ENCODE measurements at regions not wholly inside any gene's neighbourhood (a gene's known extent, or its start where the extent isn't known, plus 50 kb on each side); places are given as distances from the start of the nearest gene placed in this dataset.

GRCh38 chr19:27672309-27673047 lies 1540.5 kb downstream of the UQCRFS1 start:
- Histone ChIP-seq H3K27me3 (replicated peaks in 1 of 7) (no peaks in the 10 kb centered on the region), H3K9me3 (peaks cover 0 to 96% (median 71%) of the 10 kb centered on the region in 8 donors), H3K36me3 (no peaks in the 10 kb centered on the region), H3K4me3 (no peak overlapping the region), H3K4me1 (no peaks in the 10 kb centered on the region), H3K27ac (no peak overlapping the region)
- TF ChIP-seq POLR2AphosphoS5 (IDR thresholded peaks at IDR 0.05) (no peak), CTCF (IDR thresholded peaks at IDR 0.05 in 8 of 11, conservative IDR thresholded peaks at IDR 0.05 in 3 of 11) (no peak), POLR2A (IDR thresholded peaks at IDR 0.05) (no peak)
- intact Hi-C loops (cut with DNase I; ENCODE audit: low total_unique reads) = no loop called here
- DNase-seq = no peak
- WGBS, 5 donors = 69 to 77% (median 71%) methylated on average over 9 to 10 of the region's 10 CpGs

DNA sequence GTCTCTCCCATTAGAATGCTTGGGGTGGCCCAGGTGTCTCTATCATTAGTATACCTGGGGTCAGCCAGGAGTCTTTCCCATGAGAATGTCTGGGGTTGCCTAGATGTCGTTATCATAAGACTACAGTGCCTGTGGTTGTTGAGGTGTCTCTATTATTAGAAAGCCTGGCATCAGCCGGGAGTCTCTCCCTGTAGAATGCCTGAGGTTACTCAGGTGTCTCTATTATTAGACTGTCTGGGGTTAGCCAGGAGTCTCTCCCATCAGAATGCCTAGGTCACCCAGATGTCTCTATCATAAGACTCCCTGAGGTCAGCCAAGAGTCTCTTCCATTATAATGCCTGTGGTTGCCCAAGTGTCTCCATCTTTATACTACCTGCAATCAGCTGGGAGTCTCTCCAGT lies 1541.1 kb downstream of the UQCRFS1 start:
- Histone ChIP-seq H3K36me3 (no peaks in the 10 kb centered on the region), H3K27me3 (replicated peaks in 1 of 7) (no peaks in the 10 kb centered on the region), H3K4me3 (no peak overlapping the region), H3K27ac (no peak overlapping the region), H3K9me3 (peaks cover 0 to 96% (median 71%) of the 10 kb centered on the region in 8 donors), H3K4me1 (no peaks in the 10 kb centered on the region)
- TF ChIP-seq POLR2A (IDR thresholded peaks at IDR 0.05) = no peak
- TF ChIP-seq POLR2AphosphoS5 (IDR thresholded peaks at IDR 0.05) = no peak
- TF ChIP-seq CTCF (IDR thresholded peaks at IDR 0.05 in 8 of 11, conservative IDR thresholded peaks at IDR 0.05 in 3 of 11) = no peak
- no peak for DNase-seq
- intact Hi-C loops (cut with DNase I; ENCODE audit: low total_unique reads) = no loop called here
- WGBS, 5 donors = 51 to 64% (median 57%) methylated on average over 2 of the region's 2 CpGs

- TF ChIP-seq CTCF (IDR thresholded peaks at IDR 0.05 in 8 of 11, conservative IDR thresholded peaks at IDR 0.05 in 3 of 11) = no peak
- no peak for TF ChIP-seq POLR2A (IDR thresholded peaks at IDR 0.05)
- TF ChIP-seq POLR2AphosphoS5 (IDR thresholded peaks at IDR 0.05) = no peak
- Histone ChIP-seq H3K4me1 (no peaks in the 10 kb centered on the region), H3K27ac (no peak overlapping the region), H3K27me3 (replicated peaks in 1 of 7) (no peaks in the 10 kb centered on the region), H3K36me3 (no peaks in the 10 kb centered on the region), H3K9me3 (peaks cover 5 to 100% (median 95%) of the 10 kb centered on the region in 8 donors), H3K4me3 (no peak overlapping the region)
- WGBS, 5 donors = 20 to 54% (median 38%) methylated on average over 1 of the region's 1 CpG
- no peak for DNase-seq
- intact Hi-C loops (cut with DNase I; ENCODE audit: low total_unique reads) = no loop called here
These were observed 1552.5 kb downstream of the UQCRFS1 start for GRCh38 chr19:27660428-27660827.

DNA sequence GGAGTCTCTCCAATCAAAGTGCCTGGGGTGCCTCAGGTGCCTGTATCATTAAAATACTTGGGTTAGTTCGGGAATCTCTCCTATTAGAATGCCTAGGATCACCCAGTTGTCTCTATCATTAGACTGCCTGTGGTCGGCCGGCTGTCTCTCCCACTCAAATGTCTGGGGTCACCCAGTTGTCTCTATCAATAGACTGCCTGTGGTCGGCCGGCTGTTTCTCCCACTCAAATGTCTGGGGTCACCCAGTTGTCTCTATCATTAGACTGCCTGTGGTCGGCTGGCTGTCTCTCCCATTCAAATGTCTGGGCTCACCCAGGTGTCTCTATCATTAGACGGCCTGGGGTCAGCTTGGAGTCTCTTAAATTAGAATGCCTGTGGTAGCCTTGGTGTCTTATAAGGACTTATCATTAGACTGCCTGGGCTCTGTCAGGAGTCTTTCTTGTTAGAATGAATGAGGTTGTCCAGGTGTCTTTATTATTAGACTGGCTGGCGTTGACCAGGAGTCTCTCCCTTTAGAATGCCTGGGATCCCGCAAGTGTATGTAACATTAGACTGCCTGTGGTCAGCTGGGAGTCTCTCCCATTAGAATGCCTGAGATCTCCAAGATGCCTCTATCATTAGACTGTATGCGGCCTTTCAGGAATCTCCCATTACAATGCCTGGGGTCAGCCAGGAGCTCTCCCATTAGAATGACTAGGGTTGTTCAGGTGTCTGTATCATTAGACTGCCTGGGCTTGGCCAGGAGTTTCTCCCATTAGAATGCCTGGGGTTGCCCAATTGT lies 1555.5 kb downstream of the UQCRFS1 start:
- peaks cover 0 to 100% (median 90%) of the 10 kb centered on the region in 8 donors for H3K9me3 ChIP-seq

More for the DNA sequence above, 1555.5 kb downstream of the UQCRFS1 start:
- Histone ChIP-seq H3K27me3 (replicated peaks in 1 of 7) (no peaks in the 10 kb centered on the region), H3K4me1 (no peaks in the 10 kb centered on the region), H3K27ac (no peak overlapping the region), H3K4me3 (no peak overlapping the region), H3K36me3 (no peaks in the 10 kb centered on the region)
- intact Hi-C loops (cut with DNase I; ENCODE audit: low total_unique reads) = no loop called here
- DNase-seq = no peak
- WGBS, 5 donors = 83 to 85% (median 85%) methylated on average over 10 of the region's 10 CpGs
- TF ChIP-seq CTCF (IDR thresholded peaks at IDR 0.05 in 8 of 11, conservative IDR thresholded peaks at IDR 0.05 in 3 of 11) (no peak), POLR2A (IDR thresholded peaks at IDR 0.05) (no peak), POLR2AphosphoS5 (IDR thresholded peaks at IDR 0.05) (no peak)

Data from spleen (tissue), 11 donors.